ENCODE measurements at regions not wholly inside any gene's neighbourhood (a gene's known extent, or its start where the extent isn't known, plus 50 kb on each side); places are given as distances from the start of the nearest gene placed in this dataset.

GRCh38 chr7:33701189-33701740, 204.1 kb upstream of the BMPER start:
- DNase-seq (ENCODE audit: low read depth in 2 of 2), result no peak

DNA sequence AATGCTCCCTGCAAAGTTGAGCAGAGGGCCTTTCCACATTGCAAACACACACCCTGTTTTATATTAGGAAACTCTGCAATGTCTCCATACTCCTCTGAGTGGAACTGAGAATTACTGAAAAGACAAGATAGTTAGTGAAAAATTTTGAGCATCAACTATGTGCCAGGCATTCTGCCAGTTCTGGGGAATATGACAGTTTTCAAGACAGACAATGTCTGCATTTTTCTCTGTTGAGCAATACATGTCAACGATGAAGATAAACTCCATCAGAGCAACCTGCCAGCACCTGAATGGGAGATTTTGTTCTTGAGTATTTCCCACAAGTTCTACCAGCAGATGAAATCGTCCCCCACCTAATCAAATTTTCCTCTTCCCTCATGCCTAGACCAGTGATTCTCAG, 203.4 kb upstream of the BMPER start:
- DNase-seq (ENCODE audit: low read depth in 2 of 2), result no peak

DNA sequence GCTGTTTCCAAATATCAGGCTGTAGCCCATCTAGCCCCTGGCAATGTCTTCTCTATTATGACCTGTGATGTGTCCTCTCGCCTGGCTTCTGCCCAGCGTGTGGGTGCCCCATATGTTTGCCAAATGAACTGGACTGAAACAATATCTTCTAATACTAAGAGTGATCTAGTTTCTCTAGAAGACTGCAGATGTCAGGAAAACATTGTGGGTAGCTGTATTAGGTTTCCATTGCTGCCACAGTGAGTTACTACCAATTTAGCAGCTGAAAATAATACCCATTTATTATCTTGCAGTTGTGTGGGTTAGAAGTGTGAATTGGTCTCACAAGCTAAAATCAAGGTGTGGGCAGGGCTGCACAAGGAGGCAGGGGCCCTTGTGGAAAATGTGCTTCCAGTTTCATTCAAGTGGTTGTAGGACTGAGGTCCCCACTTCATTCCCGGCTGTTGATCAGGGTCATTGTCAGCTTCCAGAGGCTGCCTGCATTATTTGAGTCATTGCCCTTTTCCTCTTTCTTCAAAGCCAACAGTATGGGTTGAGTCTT, 202.8 kb upstream of the BMPER start:
- no peak for DNase-seq (ENCODE audit: low read depth in 2 of 2)

GRCh38 chr7:33705333-33705833, 200.0 kb upstream of the BMPER start:
- no peak for DNase-seq (ENCODE audit: low read depth in 2 of 2)

GRCh38 chr7:33706186-33706585, 199.2 kb upstream of the BMPER start:
- no peak for DNase-seq (ENCODE audit: low read depth in 2 of 2)

DNA sequence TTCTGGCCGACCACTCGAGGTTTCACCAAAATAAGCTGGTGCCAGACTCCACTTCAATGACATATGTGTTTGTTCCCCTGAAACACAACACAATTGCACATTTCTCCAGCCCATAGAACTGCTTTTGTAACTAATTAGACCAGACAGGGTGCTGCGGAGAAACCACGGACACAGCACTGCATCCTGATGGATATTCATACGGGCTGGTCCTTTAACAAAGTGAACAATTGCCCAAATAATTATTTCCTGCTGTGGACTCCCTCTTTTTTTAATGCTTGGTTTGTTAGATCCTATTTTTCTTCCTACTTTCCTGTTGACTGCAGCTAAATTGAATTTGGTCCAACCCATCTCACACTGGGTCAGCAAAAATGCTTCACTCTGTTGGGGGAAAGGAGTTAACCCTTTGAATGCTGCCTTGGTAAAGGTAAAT, 198.6 kb upstream of the BMPER start:
- no peak for DNase-seq (ENCODE audit: low read depth in 2 of 2)

DNA sequence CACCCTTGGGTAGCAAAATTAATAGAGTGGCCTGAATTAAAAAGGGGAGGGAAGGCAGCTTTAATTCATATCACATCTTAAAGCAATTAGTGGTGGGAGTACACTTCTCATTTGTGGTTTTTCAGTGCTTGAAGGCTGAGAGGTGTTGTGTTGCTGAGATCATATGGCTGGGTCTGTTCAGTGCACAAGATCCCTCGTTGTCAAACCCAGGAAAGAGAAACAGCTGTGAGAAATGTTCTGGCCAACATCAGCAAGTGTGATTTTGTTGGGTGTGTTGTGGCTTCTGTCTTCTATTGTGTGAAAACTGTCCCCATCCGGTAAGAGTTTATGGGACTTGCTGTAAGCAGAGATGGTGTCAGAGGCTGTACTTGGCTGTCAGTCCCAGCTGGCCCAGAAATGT, 197.9 kb upstream of the BMPER start:
- DNase-seq (ENCODE audit: low read depth in 2 of 2), result no peak

- DNase-seq (ENCODE audit: low read depth in 2 of 2), result no peak
Observed at GRCh38 chr7:33710608-33711007, 194.7 kb upstream of the BMPER start.

- no peak for DNase-seq (ENCODE audit: low read depth in 2 of 2)
Observed at GRCh38 chr7:33711231-33712019, 193.9 kb upstream of the BMPER start.

- DNase-seq (ENCODE audit: low read depth in 2 of 2), result no peak
Observed at GRCh38 chr7:33712020-33712414, 193.3 kb upstream of the BMPER start.

GRCh38 chr7:33714208-33714607, 191.1 kb upstream of the BMPER start:
- DNase-seq (ENCODE audit: low read depth in 2 of 2), result no peak

DNA sequence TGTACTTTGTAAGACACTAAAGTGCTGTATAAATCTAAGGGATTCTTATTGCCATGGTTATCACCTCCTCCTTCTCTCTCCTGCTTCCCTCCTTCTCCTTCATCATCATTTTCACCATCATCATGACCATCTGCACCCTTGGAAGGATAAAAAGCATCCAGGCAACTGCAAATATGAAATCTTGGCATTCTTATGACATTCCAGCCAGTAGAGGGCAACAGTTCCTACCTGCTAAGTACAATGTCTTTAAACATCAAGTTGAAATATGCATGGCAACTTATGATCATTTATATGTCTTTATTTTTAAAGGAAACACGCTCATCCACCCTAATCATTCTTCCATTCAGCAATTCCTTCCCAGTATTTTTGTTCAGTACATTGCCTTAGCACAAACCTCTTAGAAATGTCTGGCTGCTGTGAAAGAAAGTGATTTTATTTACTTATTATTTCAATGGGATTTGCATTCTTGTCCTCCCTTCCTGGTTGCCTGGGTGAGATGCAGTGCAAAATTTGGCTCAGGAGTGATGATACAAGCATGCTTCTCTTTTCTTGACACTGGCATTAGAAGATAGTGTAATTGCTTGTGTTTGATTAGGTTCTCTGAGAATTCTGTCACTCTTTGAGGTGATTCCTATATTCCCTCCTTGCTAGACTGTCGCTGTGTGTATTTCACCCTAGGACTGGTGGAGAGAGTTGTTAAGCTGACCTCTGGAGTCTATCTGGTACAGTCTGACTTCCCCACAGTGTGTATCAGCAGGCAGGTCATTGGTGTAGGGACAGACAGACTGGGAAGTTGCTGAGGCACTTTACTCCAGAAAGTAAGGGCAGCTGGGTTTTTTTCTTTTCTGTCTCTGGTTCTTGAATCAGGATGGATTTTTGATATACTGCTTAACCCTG, 188.5 kb upstream of the BMPER start:
- no peak for DNase-seq (ENCODE audit: low read depth in 2 of 2)

DNA sequence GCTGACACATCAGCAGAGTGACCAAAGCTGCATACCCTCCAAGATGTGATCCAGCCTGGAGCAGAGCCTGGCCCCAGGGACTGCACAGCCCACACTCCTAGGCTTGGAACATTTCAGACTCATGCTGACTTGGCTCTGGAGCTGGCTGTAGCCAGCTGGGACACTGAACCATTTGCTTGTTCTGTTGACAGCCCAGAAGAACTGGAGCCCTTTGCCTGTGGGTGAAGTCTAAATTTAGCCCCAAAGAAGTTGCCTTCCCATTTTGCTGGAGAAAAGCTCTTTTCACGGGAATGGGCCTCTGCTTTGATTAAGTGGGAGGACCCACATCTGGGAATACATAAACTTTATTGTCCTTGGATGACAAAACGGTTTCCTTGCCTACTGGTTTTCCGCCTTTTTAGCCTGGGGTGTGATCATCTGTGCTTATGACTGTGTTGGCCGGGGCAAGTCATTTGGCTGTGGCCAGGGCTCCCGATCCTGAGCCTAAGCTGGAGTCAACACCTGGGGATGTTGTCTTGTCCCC, 186.2 kb upstream of the BMPER start:
- DNase-seq (ENCODE audit: low read depth in 2 of 2), result no peak

- DNase-seq (ENCODE audit: low read depth in 2 of 2), result no peak
Observed at GRCh38 chr7:33720139-33720538, 185.2 kb upstream of the BMPER start.

- no peak for DNase-seq (ENCODE audit: low read depth in 2 of 2)
Observed at GRCh38 chr7:33720870-33721269, 184.5 kb upstream of the BMPER start.

DNA sequence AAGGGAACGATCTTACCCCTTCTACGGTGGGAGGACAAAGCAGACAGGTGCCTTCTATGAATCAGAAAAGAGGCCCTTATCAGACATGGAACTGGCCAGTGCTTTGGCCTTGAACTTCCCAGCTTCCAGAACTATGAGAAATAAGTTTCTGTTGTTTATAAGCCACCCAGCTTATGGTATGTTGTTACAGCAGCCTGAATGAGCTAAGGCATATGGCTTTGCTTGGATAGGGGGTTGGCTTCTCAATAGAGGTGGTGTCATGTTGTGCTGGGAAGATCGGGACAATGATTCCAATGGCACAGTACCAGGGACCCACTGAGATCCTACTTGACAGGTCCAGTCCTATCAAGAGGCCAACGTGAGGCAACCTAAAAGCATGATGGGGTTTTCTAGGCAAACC, 183.4 kb upstream of the BMPER start:
- DNase-seq (ENCODE audit: low read depth in 2 of 2), result no peak

DNA sequence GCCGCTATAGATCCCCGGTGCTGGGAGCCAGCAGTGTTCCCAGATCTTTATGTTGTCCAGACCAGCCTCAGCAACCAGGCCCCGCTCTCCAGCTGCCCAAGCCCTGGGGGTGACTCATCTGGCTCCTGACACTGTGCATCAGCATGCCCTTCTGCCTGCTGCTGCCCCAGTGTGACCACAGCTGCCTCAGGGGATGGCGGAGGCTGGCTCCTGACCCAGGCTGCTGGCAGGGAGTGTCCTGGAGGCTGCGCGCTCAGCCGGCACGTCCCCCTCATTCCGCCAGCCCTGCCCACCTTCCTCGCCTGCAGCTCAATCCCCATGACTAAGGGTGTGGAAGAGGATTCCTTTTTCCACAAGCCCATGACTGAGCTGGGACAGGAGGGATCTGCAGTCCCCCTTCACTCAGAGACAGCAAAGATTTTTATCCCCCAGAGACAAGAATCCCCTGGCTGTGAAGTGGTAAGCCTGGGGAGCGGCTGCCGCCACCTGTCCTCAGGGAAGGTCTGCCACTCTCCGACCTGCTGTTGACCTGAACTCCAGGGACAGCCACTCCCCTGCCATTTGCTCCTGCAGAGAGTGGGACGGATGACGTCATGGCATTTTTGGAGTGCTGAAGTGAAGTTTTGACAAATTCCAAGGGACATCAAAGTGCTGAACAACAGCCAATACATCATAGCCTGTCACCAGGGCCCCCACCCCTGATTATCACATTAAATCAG, 182.8 kb upstream of the BMPER start:
- no peak for DNase-seq (ENCODE audit: low read depth in 2 of 2)

DNA sequence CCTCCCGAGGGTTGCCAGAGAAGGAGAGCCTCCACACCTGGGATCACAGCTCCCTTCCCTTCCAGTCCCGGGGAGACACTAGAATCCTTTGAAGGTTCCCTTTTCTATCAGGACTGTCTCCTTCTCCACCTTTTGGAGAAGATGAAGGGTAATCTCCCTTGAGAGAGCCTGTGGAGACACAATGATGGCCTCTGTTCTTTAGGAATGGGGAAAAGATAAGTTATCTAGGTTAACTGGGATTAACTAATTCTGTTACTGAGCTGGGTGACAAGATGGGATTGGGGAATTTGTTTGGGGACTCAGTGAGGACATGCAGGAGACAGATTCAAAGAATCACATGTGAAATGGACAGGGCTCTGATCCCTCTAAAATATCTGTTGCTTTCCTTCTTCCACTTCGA, 181.1 kb upstream of the BMPER start:
- DNase-seq (ENCODE audit: low read depth in 2 of 2), result no peak

GRCh38 chr7:33725111-33726025, 180.0 kb upstream of the BMPER start:
- DNase-seq (ENCODE audit: low read depth in 2 of 2), result no peak

GRCh38 chr7:33726582-33726981, 178.8 kb upstream of the BMPER start:
- DNase-seq (ENCODE audit: low read depth in 2 of 2), result no peak
